ENCODE measurements at regions not wholly inside any gene's neighbourhood (a gene's known extent, or its start where the extent isn't known, plus 50 kb on each side); places are given as distances from the start of the nearest gene placed in this dataset.

- TF ChIP-seq CTCF (IDR thresholded peaks at IDR 0.05): no peak
- TF ChIP-seq POLR2A (IDR thresholded peaks at IDR 0.05): no peak
These were observed 575.6 kb downstream of the EFNB2 start for GRCh38 chr13:105959876-105960275.
